HepG2 (cell line): ENCODE measurements at regions not wholly inside any gene's neighbourhood (a gene's known extent, or its start where the extent isn't known, plus 50 kb on each side); places are given as distances from the start of the nearest gene placed in this dataset.

ENCODE experiments used
- ADNP ChIP-seq: sonication (generic); formaldehyde crosslinking; IDR thresholded peaks from 2 replicates; pipeline ENCODE4 v1.4.0; 2020; ENCODE audit warnings: missing genetic modification reagents
- ASH2L ChIP-seq: fragments of 300-600, 200-600 bp; sonication (generic); IDR thresholded peaks from 2 replicates; pipeline ENCODE4 v1.7.0; 2017; ENCODE audit warnings: low read depth, mild to moderate bottlenecking, moderate library complexity, mixed read lengths, low read length; ENCODE audit not compliant: insufficient read length
- ATF1 ChIP-seq: IDR thresholded peaks from 2 replicates; pipeline ENCODE4 v1.6.1; 2016; ENCODE audit warnings: mild to moderate bottlenecking, control low read depth
- HDAC1 ChIP-seq: sonication (generic); formaldehyde crosslinking; IDR thresholded peaks from 2 replicates; pipeline ENCODE4 v1.5.1; 2020; ENCODE audit warnings: mild to moderate bottlenecking, missing genetic modification reagents
- KLF11 ChIP-seq: IDR thresholded peaks from 2 replicates; pipeline ENCODE4 v1.6.1; 2016; ENCODE audit warnings: missing compliant biosample characterization
- MXD4 ChIP-seq: IDR thresholded peaks from 2 replicates; pipeline ENCODE4 v1.6.1; 2016; ENCODE audit warnings: mild to moderate bottlenecking, missing biosample characterization, missing genetic modification reagents
- PITX1 ChIP-seq: sonication (generic); formaldehyde crosslinking; IDR thresholded peaks from 2 replicates; pipeline ENCODE4 v1.5.1; 2020; ENCODE audit warnings: mild to moderate bottlenecking, missing genetic modification reagents
- SSRP1 ChIP-seq: IDR thresholded peaks from 2 replicates; pipeline ENCODE4 v1.6.1; 2016; ENCODE audit warnings: control low read depth
- ZNF136 ChIP-seq: sonication (generic); formaldehyde crosslinking; IDR thresholded peaks from 2 replicates; pipeline ENCODE4 v1.8.1; 2022; ENCODE audit warnings: low read depth, mild to moderate bottlenecking, moderate library complexity, missing genetic modification reagents
- ZNF263 ChIP-seq: sonication (generic); formaldehyde crosslinking; IDR thresholded peaks from 2 replicates; pipeline ENCODE4 v1.4.0; 2020; ENCODE audit warnings: missing genetic modification reagents
- ZNF609 ChIP-seq: sonication (generic); formaldehyde crosslinking; IDR thresholded peaks from 2 replicates; pipeline ENCODE4 v1.4.0; 2020; ENCODE audit warnings: mild to moderate bottlenecking, missing genetic modification reagents, borderline replicate concordance
- TF ChIP-seq, protein P1 (sequence below): sonication (generic); formaldehyde crosslinking; IDR thresholded peaks from 2 replicates; pipeline ENCODE4 v1.4.0; 2020; ENCODE audit warnings: mild to moderate bottlenecking, missing genetic modification reagents
- TF ChIP-seq, protein P2 (sequence below): sonication (generic); formaldehyde crosslinking; IDR thresholded peaks from 2 replicates; pipeline ENCODE4 v1.5.1; 2020; ENCODE audit warnings: mild to moderate bottlenecking, missing genetic modification reagents, borderline replicate concordance

DNA sequence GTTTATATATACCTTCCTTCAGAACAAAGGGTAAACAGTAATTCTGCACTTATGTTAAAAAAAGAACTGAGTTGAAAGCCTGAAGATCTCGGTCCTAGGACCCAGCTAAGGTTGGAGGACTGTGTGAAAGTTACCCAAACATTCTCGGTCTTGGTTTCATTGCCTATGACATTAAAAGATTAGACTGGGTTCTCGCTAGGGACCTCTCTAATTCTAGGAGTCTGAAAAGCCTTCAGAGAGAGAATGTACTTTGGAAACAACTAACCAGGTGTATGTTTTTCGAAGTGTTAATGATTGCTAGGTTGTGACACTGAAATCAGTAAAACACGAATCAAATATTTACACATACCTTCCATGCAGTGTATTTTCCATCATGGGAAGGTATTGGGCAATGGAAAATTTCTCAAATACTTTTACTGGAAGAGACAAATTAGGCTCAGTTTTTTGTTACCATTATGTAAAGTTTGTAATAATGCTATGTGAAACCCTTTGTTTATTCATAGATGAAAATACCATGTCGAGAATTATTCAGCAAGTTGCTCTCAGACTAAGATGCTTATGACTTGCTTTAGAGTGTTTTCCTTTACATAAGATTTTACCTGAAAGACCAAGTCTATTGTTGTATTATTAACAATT, 113.7 kb upstream of the LOC128125822 start (continued):
- TF ChIP-seq, protein P1, sequence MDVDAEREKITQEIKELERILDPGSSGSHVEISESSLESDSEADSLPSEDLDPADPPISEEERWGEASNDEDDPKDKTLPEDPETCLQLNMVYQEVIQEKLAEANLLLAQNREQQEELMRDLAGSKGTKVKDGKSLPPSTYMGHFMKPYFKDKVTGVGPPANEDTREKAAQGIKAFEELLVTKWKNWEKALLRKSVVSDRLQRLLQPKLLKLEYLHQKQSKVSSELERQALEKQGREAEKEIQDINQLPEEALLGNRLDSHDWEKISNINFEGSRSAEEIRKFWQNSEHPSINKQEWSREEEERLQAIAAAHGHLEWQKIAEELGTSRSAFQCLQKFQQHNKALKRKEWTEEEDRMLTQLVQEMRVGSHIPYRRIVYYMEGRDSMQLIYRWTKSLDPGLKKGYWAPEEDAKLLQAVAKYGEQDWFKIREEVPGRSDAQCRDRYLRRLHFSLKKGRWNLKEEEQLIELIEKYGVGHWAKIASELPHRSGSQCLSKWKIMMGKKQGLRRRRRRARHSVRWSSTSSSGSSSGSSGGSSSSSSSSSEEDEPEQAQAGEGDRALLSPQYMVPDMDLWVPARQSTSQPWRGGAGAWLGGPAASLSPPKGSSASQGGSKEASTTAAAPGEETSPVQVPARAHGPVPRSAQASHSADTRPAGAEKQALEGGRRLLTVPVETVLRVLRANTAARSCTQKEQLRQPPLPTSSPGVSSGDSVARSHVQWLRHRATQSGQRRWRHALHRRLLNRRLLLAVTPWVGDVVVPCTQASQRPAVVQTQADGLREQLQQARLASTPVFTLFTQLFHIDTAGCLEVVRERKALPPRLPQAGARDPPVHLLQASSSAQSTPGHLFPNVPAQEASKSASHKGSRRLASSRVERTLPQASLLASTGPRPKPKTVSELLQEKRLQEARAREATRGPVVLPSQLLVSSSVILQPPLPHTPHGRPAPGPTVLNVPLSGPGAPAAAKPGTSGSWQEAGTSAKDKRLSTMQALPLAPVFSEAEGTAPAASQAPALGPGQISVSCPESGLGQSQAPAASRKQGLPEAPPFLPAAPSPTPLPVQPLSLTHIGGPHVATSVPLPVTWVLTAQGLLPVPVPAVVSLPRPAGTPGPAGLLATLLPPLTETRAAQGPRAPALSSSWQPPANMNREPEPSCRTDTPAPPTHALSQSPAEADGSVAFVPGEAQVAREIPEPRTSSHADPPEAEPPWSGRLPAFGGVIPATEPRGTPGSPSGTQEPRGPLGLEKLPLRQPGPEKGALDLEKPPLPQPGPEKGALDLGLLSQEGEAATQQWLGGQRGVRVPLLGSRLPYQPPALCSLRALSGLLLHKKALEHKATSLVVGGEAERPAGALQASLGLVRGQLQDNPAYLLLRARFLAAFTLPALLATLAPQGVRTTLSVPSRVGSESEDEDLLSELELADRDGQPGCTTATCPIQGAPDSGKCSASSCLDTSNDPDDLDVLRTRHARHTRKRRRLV, result 0 out of 2 replicates have a peak, but pooled peaks have one; percentile 47
- TF ChIP-seq ZNF263 (CRISPR knock-in tag) (no peak), ZNF136 (CRISPR knock-in tag) (peak; percentile 92; the same call in 1 of the 2 replicates), ATF1 (CRISPR knock-in tag) (peak; percentile 89), PITX1 (CRISPR knock-in tag) (peak; percentile 76; the same call in 1 of the 2 replicates), SSRP1 (CRISPR knock-in tag) (0 out of 2 replicates have a peak, but pooled peaks have one; percentile 76), ASH2L (peak; percentile 96), ADNP (CRISPR knock-in tag) (0 out of 2 replicates have a peak, but pooled peaks have one; percentile 41), ZNF609 (CRISPR knock-in tag) (peak; percentile 94), KLF11 (peak; percentile 84), MXD4 (CRISPR knock-in tag) (peak; percentile 61), HDAC1 (peak; percentile 90)
- TF ChIP-seq, protein P2, sequence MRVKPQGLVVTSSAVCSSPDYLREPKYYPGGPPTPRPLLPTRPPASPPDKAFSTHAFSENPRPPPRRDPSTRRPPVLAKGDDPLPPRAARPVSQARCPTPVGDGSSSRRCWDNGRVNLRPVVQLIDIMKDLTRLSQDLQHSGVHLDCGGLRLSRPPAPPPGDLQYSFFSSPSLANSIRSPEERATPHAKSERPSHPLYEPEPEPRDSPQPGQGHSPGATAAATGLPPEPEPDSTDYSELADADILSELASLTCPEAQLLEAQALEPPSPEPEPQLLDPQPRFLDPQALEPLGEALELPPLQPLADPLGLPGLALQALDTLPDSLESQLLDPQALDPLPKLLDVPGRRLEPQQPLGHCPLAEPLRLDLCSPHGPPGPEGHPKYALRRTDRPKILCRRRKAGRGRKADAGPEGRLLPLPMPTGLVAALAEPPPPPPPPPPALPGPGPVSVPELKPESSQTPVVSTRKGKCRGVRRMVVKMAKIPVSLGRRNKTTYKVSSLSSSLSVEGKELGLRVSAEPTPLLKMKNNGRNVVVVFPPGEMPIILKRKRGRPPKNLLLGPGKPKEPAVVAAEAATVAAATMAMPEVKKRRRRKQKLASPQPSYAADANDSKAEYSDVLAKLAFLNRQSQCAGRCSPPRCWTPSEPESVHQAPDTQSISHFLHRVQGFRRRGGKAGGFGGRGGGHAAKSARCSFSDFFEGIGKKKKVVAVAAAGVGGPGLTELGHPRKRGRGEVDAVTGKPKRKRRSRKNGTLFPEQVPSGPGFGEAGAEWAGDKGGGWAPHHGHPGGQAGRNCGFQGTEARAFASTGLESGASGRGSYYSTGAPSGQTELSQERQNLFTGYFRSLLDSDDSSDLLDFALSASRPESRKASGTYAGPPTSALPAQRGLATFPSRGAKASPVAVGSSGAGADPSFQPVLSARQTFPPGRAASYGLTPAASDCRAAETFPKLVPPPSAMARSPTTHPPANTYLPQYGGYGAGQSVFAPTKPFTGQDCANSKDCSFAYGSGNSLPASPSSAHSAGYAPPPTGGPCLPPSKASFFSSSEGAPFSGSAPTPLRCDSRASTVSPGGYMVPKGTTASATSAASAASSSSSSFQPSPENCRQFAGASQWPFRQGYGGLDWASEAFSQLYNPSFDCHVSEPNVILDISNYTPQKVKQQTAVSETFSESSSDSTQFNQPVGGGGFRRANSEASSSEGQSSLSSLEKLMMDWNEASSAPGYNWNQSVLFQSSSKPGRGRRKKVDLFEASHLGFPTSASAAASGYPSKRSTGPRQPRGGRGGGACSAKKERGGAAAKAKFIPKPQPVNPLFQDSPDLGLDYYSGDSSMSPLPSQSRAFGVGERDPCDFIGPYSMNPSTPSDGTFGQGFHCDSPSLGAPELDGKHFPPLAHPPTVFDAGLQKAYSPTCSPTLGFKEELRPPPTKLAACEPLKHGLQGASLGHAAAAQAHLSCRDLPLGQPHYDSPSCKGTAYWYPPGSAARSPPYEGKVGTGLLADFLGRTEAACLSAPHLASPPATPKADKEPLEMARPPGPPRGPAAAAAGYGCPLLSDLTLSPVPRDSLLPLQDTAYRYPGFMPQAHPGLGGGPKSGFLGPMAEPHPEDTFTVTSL (CRISPR knock-in tag), result peak; percentile 100
